NCI-H1417 (cell line): ENCODE measurements at regions not wholly inside any gene's neighbourhood (a gene's known extent, or its start where the extent isn't known, plus 50 kb on each side); places are given as distances from the start of the nearest gene placed in this dataset.
A peak's percentile ranks its signal among the peaks of the same experiment; 100 is the strongest.

Experiments
- DNase-seq, 3 experiments: peaks; one replicate each; lab custom pipeline; 2025; lab: John Stamatoyannopoulos, UW

DNA sequence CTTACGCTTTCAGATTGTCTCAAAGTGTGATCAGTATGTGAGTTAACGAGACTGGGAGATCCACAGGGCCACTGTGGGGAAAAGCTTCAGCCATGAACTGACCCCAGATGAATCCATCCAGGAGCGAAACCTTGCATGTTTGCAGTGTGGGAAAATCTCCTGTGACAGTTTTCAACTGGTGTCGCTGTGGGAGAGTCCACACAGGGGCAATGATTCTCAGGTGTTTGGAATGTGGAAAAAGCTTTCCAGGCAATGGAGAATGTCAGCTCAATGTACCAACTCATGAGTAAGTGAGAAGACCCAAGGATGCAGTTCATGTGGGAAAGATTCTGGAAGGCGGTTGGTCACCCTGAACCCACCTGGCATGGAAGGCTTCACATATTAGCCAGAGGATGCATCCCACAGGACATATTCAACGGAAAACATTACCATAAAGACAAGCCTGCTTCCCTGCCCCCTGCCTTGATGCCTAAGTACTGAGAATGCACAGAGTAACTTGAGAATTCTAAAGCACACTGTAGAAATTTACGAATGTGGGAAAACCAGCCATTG is 204.1 kb upstream of the BMPER start:
- DNase-seq: no peak

DNA sequence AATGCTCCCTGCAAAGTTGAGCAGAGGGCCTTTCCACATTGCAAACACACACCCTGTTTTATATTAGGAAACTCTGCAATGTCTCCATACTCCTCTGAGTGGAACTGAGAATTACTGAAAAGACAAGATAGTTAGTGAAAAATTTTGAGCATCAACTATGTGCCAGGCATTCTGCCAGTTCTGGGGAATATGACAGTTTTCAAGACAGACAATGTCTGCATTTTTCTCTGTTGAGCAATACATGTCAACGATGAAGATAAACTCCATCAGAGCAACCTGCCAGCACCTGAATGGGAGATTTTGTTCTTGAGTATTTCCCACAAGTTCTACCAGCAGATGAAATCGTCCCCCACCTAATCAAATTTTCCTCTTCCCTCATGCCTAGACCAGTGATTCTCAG is 203.4 kb upstream of the BMPER start:
- no peak for DNase-seq

DNA sequence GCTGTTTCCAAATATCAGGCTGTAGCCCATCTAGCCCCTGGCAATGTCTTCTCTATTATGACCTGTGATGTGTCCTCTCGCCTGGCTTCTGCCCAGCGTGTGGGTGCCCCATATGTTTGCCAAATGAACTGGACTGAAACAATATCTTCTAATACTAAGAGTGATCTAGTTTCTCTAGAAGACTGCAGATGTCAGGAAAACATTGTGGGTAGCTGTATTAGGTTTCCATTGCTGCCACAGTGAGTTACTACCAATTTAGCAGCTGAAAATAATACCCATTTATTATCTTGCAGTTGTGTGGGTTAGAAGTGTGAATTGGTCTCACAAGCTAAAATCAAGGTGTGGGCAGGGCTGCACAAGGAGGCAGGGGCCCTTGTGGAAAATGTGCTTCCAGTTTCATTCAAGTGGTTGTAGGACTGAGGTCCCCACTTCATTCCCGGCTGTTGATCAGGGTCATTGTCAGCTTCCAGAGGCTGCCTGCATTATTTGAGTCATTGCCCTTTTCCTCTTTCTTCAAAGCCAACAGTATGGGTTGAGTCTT is 202.8 kb upstream of the BMPER start:
- no peak for DNase-seq

DNA sequence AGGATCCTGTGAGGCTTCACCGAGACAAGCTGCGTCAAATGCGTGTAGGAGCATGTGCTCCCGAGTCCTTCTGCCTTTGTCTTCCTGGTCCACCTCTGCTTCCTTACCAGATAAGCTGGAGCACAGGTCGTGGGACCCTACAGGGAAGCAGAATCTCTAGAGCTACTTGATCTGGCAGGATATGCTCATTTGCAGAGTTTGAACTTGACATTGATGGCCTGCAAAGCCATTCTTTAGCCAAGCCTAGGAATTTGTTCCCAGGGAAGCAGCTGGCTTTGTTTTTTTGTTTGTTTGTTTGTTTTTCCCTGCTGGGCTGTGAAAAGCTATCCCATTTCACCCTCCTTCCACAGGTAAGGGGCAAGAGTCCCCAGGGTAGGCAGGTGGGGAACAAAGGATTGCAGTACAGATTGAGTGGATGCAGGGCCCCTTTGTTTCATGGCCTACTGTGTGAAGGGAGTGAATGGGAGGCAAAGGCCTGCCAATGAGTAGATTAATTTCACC is 200.0 kb upstream of the BMPER start:
- DNase-seq: peak in 1 of 3 experiments; percentile 25

DNA sequence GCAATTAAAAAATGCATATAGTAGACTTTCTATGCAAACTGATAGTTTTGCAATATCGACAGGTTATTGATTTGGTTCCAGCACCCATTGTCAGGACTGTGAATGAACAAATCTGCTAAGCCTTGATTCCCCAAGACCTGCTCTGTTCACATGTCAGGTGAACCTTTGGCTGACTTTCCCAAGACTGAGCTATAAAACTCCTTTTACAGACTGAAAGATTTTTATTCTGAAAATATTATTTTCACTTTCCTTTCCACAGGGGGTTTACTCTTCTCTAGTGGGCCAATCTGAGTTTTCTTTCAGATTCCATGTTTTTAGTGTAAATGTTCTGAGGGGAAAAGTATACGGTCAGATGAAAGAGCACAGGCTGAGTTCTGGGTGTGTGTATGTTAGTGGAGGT is 199.2 kb upstream of the BMPER start:
- DNase-seq: no peak

DNA sequence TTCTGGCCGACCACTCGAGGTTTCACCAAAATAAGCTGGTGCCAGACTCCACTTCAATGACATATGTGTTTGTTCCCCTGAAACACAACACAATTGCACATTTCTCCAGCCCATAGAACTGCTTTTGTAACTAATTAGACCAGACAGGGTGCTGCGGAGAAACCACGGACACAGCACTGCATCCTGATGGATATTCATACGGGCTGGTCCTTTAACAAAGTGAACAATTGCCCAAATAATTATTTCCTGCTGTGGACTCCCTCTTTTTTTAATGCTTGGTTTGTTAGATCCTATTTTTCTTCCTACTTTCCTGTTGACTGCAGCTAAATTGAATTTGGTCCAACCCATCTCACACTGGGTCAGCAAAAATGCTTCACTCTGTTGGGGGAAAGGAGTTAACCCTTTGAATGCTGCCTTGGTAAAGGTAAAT is 198.6 kb upstream of the BMPER start:
- DNase-seq: no peak

DNA sequence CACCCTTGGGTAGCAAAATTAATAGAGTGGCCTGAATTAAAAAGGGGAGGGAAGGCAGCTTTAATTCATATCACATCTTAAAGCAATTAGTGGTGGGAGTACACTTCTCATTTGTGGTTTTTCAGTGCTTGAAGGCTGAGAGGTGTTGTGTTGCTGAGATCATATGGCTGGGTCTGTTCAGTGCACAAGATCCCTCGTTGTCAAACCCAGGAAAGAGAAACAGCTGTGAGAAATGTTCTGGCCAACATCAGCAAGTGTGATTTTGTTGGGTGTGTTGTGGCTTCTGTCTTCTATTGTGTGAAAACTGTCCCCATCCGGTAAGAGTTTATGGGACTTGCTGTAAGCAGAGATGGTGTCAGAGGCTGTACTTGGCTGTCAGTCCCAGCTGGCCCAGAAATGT is 197.9 kb upstream of the BMPER start:
- DNase-seq: no peak

DNA sequence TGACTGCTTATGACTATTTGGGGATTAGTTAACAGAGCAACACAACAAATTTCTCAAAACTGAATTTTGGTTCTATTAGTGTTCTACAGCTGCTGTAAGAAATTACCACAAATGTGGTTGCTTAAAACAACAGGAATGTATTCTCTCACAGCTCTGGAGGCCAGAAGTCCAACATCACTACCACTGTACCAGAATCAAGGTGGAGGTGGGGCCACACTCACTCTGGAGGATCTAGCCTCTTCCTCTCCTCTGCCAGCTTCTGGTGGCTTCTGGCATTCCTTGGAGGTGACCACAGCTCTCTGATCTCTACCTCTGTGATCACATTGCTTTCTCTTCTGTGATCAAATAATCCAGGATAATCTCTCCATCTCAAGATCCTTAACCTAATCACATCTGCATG is 194.7 kb upstream of the BMPER start:
- DNase-seq: no peak

DNA sequence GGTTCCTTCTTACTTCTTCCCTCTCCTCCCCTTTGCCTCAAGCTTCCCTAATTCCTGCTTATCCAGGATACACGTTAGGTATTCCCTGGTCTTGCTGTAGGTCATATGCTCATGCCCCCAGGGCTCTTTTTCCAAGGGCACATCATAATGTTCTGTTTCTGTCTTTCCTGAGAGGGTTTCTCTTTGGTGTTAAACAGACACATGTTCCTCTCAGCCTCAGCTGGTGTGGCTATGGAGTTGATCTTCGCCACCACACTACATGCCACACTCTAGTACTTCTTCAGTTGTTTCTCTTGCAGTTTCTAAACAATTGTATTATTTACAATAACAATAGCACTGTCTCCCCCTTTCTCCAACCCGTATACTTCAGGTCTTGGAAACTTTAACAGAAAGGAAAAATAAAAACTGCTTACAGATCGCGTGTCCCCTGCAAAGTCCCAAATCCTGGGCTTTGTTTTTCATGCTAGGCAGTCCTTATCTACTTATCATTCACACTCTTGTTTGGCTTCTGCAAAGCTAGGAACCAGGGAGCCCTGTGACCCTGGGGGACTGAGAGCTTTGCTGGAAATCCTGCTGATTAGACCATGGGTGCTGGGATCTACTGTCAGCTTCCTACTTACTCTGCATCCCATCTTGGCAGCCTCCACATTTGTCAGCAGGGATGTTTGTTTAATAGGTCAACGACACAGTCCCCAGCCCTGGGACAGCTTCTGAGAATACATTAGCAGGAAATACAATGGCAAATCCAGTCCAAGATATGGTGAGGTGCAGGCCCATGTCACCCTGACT is 193.9 kb upstream of the BMPER start:
- no peak for DNase-seq

DNA sequence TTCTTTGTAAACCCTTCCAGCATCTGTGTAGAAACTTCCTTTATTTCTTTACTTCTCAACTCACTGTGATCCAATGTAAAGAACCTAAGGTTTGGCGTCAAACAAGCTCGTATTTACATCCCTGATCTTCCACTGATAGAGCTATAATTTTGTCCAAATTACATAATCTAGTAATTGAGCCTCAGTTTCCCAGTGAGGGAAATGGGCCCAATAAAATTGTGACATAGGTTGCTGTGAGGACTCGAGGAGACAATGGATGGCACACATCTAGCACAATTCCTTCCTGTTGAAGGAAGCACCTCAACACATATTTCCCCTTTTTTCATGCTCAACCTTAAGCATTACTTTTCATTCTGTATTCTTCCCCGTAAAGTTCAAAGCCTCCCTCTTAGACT is 193.3 kb upstream of the BMPER start:
- no peak for DNase-seq

DNA sequence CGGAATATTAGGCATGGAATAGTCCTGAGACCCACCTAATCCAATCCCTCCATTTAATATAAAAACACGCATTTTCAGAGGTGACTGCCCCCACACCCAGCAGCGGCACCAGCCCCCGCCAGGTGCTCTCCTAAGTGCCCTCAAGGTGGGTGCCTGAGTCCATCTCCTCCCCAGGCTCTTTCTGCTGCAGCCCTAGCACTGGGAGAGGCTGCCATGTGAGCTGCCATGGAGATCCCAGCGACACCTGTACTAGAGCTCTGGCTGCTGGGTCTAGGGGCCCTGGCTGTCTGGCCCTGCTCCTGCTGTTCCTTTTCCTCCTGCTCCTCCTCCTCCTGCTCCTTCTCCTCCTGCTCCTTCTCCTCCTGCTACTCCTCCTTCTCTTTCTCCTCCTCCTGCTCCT is 191.1 kb upstream of the BMPER start:
- no peak for DNase-seq

DNA sequence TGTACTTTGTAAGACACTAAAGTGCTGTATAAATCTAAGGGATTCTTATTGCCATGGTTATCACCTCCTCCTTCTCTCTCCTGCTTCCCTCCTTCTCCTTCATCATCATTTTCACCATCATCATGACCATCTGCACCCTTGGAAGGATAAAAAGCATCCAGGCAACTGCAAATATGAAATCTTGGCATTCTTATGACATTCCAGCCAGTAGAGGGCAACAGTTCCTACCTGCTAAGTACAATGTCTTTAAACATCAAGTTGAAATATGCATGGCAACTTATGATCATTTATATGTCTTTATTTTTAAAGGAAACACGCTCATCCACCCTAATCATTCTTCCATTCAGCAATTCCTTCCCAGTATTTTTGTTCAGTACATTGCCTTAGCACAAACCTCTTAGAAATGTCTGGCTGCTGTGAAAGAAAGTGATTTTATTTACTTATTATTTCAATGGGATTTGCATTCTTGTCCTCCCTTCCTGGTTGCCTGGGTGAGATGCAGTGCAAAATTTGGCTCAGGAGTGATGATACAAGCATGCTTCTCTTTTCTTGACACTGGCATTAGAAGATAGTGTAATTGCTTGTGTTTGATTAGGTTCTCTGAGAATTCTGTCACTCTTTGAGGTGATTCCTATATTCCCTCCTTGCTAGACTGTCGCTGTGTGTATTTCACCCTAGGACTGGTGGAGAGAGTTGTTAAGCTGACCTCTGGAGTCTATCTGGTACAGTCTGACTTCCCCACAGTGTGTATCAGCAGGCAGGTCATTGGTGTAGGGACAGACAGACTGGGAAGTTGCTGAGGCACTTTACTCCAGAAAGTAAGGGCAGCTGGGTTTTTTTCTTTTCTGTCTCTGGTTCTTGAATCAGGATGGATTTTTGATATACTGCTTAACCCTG is 188.5 kb upstream of the BMPER start:
- peak; percentile 36 to 71 (median 54) for DNase-seq

DNA sequence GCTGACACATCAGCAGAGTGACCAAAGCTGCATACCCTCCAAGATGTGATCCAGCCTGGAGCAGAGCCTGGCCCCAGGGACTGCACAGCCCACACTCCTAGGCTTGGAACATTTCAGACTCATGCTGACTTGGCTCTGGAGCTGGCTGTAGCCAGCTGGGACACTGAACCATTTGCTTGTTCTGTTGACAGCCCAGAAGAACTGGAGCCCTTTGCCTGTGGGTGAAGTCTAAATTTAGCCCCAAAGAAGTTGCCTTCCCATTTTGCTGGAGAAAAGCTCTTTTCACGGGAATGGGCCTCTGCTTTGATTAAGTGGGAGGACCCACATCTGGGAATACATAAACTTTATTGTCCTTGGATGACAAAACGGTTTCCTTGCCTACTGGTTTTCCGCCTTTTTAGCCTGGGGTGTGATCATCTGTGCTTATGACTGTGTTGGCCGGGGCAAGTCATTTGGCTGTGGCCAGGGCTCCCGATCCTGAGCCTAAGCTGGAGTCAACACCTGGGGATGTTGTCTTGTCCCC is 186.2 kb upstream of the BMPER start:
- DNase-seq: no peak

DNA sequence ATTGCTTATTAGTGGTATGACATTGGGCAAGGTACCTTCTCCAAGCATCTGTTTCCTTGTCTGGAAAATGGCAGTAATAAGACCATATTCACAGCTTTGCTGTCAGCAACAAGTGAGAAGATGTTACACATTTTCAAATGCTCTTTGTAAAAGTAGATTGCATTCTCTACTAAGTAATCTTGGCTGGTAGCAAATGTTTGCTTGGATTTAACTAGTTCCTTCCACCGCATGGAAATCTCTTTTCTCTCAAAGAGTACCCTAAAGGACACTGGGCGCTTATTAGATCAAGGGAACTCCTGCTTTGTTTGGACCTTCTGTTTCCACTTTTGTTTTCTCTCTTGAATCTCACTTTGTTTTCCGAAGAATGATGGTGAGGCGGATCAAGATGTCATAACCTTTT is 185.2 kb upstream of the BMPER start:
- no peak for DNase-seq

DNA sequence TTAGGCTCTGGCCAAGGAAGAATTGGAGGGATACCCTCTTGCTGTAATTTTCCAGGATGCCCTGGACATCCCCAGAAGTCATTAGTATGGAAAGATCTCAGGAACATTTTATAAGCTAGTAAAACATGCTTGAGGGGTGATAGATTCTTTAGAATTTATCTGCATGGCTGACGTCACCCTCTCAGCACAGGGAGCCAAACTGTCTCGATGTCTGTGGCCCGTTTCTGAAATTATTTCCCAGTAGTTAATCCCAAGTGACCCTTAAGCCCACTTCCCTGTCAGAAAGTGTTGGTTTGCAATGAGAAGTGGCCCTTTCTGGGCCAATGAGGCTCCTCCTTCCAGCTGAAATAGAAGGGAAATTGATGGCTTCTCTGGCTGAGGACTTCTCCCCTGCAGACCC is 184.5 kb upstream of the BMPER start:
- no peak for DNase-seq

DNA sequence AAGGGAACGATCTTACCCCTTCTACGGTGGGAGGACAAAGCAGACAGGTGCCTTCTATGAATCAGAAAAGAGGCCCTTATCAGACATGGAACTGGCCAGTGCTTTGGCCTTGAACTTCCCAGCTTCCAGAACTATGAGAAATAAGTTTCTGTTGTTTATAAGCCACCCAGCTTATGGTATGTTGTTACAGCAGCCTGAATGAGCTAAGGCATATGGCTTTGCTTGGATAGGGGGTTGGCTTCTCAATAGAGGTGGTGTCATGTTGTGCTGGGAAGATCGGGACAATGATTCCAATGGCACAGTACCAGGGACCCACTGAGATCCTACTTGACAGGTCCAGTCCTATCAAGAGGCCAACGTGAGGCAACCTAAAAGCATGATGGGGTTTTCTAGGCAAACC is 183.4 kb upstream of the BMPER start:
- no peak for DNase-seq

DNA sequence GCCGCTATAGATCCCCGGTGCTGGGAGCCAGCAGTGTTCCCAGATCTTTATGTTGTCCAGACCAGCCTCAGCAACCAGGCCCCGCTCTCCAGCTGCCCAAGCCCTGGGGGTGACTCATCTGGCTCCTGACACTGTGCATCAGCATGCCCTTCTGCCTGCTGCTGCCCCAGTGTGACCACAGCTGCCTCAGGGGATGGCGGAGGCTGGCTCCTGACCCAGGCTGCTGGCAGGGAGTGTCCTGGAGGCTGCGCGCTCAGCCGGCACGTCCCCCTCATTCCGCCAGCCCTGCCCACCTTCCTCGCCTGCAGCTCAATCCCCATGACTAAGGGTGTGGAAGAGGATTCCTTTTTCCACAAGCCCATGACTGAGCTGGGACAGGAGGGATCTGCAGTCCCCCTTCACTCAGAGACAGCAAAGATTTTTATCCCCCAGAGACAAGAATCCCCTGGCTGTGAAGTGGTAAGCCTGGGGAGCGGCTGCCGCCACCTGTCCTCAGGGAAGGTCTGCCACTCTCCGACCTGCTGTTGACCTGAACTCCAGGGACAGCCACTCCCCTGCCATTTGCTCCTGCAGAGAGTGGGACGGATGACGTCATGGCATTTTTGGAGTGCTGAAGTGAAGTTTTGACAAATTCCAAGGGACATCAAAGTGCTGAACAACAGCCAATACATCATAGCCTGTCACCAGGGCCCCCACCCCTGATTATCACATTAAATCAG is 182.8 kb upstream of the BMPER start:
- no peak for DNase-seq

DNA sequence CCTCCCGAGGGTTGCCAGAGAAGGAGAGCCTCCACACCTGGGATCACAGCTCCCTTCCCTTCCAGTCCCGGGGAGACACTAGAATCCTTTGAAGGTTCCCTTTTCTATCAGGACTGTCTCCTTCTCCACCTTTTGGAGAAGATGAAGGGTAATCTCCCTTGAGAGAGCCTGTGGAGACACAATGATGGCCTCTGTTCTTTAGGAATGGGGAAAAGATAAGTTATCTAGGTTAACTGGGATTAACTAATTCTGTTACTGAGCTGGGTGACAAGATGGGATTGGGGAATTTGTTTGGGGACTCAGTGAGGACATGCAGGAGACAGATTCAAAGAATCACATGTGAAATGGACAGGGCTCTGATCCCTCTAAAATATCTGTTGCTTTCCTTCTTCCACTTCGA is 181.1 kb upstream of the BMPER start:
- DNase-seq: no peak

DNA sequence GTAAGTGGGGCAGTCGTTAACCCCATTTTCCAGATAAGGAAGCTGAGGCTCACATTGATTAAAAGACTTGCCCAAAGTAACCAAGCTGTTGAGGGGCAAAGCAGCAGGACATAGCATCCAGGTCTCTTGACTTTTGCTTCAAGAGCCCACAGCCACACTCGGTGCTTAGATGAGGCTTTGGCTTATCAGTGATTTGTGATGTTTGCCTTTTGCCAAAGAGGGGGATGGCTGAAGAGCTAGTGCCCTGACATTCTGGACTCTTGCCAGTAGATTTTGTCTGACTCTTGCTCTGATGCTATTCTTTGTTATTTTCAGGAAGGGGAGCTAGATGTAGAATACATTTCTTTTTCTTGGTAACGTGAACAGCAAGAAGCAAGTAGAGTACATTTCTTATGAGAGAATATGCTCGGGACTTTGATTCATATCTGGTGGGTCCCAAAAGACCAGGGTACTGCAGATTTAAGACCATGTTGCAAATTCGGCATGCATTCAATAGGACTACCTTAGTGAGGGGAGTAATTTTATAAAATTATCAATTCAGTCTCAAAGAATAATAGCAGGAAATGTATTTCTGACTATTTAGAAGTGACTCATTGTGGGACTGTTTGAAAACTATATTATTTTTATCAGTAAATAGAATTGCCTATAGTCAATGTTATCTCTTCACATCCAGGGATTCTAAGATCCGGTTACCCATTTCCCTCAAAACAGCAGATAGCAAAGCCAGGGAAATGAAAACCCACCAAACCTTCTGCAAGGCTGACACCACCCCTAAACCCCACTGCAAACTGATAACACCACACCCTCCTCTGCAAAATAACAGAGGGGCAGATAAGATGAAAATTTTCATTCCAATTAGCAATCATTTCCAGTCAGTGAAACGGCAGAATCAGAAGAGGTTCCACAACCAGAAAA is 180.0 kb upstream of the BMPER start:
- DNase-seq: no peak

DNA sequence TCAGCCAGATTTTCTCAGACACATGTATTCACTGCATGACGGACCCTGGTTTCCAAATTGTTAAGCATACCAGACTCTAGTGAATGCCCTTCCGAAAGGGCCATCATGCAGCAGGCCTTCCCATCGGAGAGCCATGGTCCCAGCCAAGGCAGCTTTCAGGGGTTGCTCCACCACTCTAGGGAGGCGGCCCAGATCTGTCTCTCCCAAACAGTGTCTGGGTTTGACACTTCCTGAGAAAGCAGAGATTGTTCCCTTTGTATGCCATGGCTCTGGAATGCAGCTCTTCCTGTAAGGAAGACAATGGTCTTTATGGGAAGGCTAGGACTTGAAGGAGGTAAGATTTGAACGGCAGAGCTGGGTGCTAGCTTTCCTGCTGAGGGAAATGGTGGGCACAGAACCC is 178.8 kb upstream of the BMPER start:
- DNase-seq: no peak

DNA sequence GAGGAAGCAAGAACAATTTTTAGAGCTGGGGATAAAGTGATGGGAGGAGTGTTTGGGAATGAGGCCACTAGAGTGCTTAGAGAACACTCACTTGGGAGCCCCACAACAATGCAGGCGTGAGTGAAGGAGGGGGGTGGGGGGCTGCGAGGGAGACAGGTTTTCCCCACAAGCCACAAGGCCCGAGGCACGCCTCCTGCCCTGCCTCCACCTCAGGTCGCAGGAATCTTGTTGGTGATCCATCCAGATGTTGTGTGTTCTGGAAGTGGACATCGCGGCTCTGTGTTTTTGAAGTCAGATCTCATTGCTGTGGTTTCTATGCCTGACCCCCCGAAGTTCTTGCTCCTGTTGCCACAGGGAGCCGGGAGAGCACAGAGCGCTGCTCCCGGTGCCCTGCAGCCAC is 178.0 kb upstream of the BMPER start:
- no peak for DNase-seq
